ENCODE measurements at regions not wholly inside any gene's neighbourhood (a gene's known extent, or its start where the extent isn't known, plus 50 kb on each side); places are given as distances from the start of the nearest gene placed in this dataset.

- ATAC-seq (peak; percentile 42), DNase-seq (peak; percentile 28 to 34)
- Mint-ChIP-seq H3K9me3 (no peaks in the 10 kb centered on the region), H3K4me1 (peaks cover 27% of the 10 kb centered on the region), H3K4me3 (peak overlapping the region; percentile 83 to 86), H3K27me3 (peaks cover 96% of the 10 kb centered on the region), H3K27ac (no peak overlapping the region)
Observed at GRCh38 chr2:71277536-71278103, 50.7 kb upstream of the PAIP2B start.

GRCh38 chr2:71277147-71277475, 50.2 kb upstream of the PAIP2B start:
- DNase-seq: no peak
- Mint-ChIP-seq H3K4me1 (peaks cover 27% of the 10 kb centered on the region), H3K9me3 (no peaks in the 10 kb centered on the region), H3K27me3 (peaks cover 96% of the 10 kb centered on the region), H3K4me3 (peak overlapping the region; percentile 83 to 86), H3K27ac (no peak overlapping the region)
- ATAC-seq: no peak

GRCh38 chr2:71276311-71277146, 49.6 kb upstream of the PAIP2B start:
- Mint-ChIP-seq H3K27ac (peak overlapping the region in 1 of 2 donors; percentile 30), H3K27me3 (peaks cover 96% of the 10 kb centered on the region), H3K4me3 (peak overlapping the region; percentile 83 to 86), H3K4me1 (peaks cover 27% of the 10 kb centered on the region), H3K9me3 (no peaks in the 10 kb centered on the region)
- peak; percentile 99 for ATAC-seq
- DNase-seq: peak; percentile 90

Data from stimulated activated naive CD8-positive, alpha-beta T cell treated with anti-CD3 and anti-CD28 coated beads, Interleukin-15, amount 100 ng/mL, for 72 hours (primary cell).